ENCODE measurements at regions not wholly inside any gene's neighbourhood (a gene's known extent, or its start where the extent isn't known, plus 50 kb on each side); places are given as distances from the start of the nearest gene placed in this dataset.

- no peak for DNase-seq (ENCODE audit: low read depth in 2 of 2)
- H3K4me3 ChIP-seq (replicated peaks in 1 of 2; ENCODE audit: low read depth in 2 of 2, low read length in 2 of 2), result no peak overlapping the region
- TF ChIP-seq CTCF (IDR thresholded peaks at IDR 0.05; ENCODE audit: low read depth, low read length), result no peak
Observed at GRCh38 chr13:104567114-104567513, 1500.9 kb upstream of the SLC10A2 start.

GRCh38 chr13:104565888-104566287 lies 1499.7 kb upstream of the SLC10A2 start:
- DNase-seq (ENCODE audit: low read depth in 2 of 2), result no peak
- no peak for TF ChIP-seq CTCF (IDR thresholded peaks at IDR 0.05; ENCODE audit: low read depth, low read length)
- H3K4me3 ChIP-seq (replicated peaks in 1 of 2; ENCODE audit: low read depth in 2 of 2, low read length in 2 of 2), result no peak overlapping the region

GRCh38 chr13:104553896-104554295 lies 1487.7 kb upstream of the SLC10A2 start:
- no peak overlapping the region for H3K4me3 ChIP-seq (replicated peaks in 1 of 2; ENCODE audit: low read depth in 2 of 2, low read length in 2 of 2)
- TF ChIP-seq CTCF (IDR thresholded peaks at IDR 0.05; ENCODE audit: low read depth, low read length), result no peak
- DNase-seq (ENCODE audit: low read depth in 2 of 2), result no peak

GRCh38 chr13:104553186-104553585 lies 1487.0 kb upstream of the SLC10A2 start:
- TF ChIP-seq CTCF (IDR thresholded peaks at IDR 0.05; ENCODE audit: low read depth, low read length), result no peak
- DNase-seq (ENCODE audit: low read depth in 2 of 2), result peak; percentile 52 to 64
- H3K4me3 ChIP-seq (replicated peaks in 1 of 2; ENCODE audit: low read depth in 2 of 2, low read length in 2 of 2), result no peak overlapping the region

GRCh38 chr13:104534847-104535246 lies 1468.6 kb upstream of the SLC10A2 start:
- no peak for TF ChIP-seq CTCF (IDR thresholded peaks at IDR 0.05; ENCODE audit: low read depth, low read length)
- DNase-seq (ENCODE audit: low read depth in 2 of 2), result no peak
- H3K4me3 ChIP-seq (replicated peaks in 1 of 2; ENCODE audit: low read depth in 2 of 2, low read length in 2 of 2), result no peak overlapping the region

- no peak overlapping the region for H3K4me3 ChIP-seq (replicated peaks in 1 of 2; ENCODE audit: low read depth in 2 of 2, low read length in 2 of 2)
- no peak for TF ChIP-seq CTCF (IDR thresholded peaks at IDR 0.05; ENCODE audit: low read depth, low read length)
- no peak for DNase-seq (ENCODE audit: low read depth in 2 of 2)
Observed at GRCh38 chr13:104532132-104532531, 1465.9 kb upstream of the SLC10A2 start.

- no peak for DNase-seq (ENCODE audit: low read depth in 2 of 2)
- no peak overlapping the region for H3K4me3 ChIP-seq (replicated peaks in 1 of 2; ENCODE audit: low read depth in 2 of 2, low read length in 2 of 2)
- TF ChIP-seq CTCF (IDR thresholded peaks at IDR 0.05; ENCODE audit: low read depth, low read length), result no peak
Observed at GRCh38 chr13:104530741-104531140, 1464.5 kb upstream of the SLC10A2 start.
